OCI-LY1 (cell line): ENCODE measurements at regions not wholly inside any gene's neighbourhood (a gene's known extent, or its start where the extent isn't known, plus 50 kb on each side); places are given as distances from the start of the nearest gene placed in this dataset.

ENCODE experiments used
- CTCF ChIP-seq: fragments of 200-600 bp; sonication (generic), shearing (Covaris generic); IDR thresholded peaks from 2 replicates; pipeline ENCODE4 v1.5.1; 2017; ENCODE audit warnings: mild to moderate bottlenecking, antibody characterized with exemption, low read length, moderate library complexity, mixed read lengths
- EZH2 ChIP-seq: fragments of 200-600 bp; sonication (generic), shearing (Covaris generic); IDR thresholded peaks from 2 replicates; pipeline ENCODE4 v1.8.0; 2017; ENCODE audit warnings: borderline replicate concordance, mixed run types, mild to moderate bottlenecking, antibody characterized with exemption, low read length, moderate library complexity, mixed read lengths

GRCh38 chr18:51342815-51343214, 145.3 kb upstream of the MEX3C start:
- TF ChIP-seq CTCF (no peak), EZH2 (no peak)
